HG03442 (cell line): ENCODE measurements at regions not wholly inside any gene's neighbourhood (a gene's known extent, or its start where the extent isn't known, plus 50 kb on each side); places are given as distances from the start of the nearest gene placed in this dataset.
A peak's percentile ranks its signal among the peaks of the same experiment; 100 is the strongest.

ENCODE experiments used
- ATAC-seq: cut with Tn5 transposase; IDR thresholded peaks from one replicate; pipeline ENCODE4 v1.9.1; 2021; ENCODE audit warnings: mild to moderate bottlenecking, moderate library complexity; ENCODE audit not compliant: unreplicated experiment

DNA sequence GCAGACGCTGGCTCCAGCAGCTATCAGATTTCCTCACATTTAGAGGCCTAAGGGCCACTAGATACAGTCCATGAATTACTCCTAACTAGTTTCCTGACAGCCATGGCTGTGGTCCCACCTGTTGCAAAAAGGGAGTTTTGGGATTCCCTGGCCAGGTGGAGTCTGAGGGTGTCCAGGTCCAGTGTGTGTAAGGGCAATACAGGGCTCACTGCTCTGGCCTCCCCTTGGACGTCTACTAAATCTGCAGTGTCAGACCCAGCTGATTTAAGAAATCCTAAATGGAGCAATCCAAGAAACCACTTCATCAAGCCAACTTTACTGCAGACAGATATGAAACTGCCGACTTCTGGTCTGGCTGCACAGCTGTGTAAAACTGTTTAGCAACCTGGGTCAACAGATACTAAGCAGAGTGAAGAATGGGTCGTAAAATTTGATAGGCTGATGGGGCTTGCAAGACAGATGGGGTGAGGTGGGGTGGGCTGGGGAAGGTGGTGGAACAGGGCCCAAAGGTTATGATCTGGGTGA lies 116.4 kb downstream of the GADD45G start:
- no peak for ATAC-seq

DNA sequence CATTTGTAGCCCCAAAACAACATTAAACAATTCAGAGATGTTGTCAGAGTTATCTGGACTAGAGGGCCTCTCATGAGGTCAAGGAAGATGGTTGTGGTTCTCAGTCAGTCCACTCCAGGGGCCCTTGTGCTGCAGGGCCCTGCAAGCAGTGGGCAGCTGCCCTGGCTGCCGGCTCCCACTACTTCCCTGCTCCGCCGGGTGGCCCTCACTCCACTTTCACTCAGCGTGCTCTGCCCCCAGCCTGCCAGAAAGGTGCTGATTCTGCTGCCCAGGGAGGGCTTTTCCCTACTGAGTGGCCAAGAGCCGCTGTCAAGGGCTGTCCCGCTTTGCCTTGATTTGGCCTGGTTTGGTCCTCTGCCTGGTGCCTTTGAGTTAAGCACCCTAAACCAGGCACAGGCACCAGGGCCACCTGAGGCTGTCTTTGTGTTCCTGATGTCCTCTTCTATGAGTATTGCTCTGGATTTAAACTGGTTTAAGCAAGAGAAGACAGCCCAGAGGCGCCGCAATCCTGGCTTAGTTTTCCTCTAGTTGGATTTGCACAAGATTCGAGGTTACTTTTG lies 117.2 kb downstream of the GADD45G start:
- no peak for ATAC-seq

DNA sequence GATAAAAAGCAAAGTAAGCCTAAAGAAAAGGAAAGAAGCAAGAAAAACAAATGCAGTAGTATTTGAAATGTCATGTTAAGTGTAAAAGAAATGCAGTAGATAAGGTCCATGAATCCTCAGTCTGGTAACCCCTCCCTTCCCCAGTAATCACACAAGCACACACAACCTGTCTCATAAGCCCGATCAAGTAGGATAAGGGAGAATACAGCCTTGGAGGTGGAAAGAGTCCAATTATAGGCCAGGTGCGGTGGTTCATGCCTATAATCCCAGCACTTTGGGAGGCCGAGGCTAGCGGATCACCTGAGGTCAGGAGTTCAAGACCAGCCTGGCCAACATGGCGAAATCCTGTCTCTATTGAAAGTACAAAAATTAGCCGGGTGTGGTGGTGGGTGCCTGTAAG lies 117.9 kb downstream of the GADD45G start:
- ATAC-seq = no peak

DNA sequence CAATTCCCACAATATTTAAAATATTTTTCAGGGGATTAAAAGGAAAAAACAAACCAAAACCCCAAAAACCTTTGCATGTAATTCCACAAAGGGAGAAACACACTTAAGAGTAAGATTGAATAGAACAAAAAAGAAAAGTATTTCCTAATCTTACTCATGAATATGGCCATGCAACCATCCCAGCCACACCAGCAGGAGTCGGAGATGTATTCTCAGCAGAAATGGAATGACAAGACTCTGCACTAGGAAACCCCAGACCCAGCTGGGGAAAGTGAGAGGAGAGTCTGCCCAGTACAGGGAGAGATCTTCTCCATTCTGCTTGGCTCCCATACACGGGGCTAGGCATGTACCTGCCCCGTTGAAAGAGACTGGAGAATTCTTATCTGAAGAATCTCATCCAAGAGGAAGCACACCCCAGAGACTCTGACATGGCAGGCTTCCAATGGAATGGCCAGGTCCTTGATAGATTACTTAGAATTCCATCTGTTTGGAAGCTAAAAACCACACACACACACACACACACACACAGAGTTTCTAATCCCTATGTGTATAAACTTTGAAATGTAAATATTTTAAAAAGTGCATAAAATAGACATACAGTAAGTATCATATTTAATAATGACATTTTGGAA lies 118.8 kb downstream of the GADD45G start:
- no peak for ATAC-seq

DNA sequence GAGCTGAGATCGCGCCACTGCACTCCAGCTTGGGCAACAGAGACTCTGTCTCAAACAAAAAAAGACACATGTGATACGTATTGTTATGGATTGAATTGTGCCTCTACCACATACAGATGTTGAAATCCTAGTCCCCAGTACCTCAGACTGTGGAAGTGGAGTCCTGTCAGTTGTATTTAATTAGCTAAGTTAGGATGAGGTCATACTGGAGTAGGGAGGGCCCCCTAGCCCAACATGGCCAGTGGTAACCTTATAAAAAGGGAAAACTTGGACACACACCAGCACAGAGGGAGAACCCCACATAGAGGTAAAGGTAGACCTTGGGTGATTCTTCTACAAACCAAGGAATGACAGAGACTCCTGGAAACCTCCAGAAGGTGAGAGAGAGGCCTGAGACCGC lies 119.8 kb downstream of the GADD45G start:
- no peak for ATAC-seq

DNA sequence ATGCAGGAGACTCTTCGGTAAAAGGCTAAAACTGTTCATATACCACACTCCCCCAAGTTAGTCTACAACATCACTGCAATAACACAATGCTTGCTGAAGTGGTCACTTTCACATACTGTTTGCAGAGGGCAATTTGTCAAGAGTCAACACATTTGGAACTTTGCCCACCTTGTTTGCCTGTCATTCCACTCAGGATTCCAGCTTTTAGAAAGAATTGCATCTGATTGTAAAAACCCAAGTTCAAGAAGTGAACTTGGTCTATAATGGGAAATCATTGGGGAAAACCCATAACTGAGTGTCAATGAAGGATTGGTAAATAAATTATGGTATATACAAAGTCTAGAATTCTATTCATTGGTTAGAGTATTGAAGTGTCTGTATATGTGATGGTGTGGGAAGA lies 120.5 kb downstream of the GADD45G start:
- ATAC-seq = no peak

DNA sequence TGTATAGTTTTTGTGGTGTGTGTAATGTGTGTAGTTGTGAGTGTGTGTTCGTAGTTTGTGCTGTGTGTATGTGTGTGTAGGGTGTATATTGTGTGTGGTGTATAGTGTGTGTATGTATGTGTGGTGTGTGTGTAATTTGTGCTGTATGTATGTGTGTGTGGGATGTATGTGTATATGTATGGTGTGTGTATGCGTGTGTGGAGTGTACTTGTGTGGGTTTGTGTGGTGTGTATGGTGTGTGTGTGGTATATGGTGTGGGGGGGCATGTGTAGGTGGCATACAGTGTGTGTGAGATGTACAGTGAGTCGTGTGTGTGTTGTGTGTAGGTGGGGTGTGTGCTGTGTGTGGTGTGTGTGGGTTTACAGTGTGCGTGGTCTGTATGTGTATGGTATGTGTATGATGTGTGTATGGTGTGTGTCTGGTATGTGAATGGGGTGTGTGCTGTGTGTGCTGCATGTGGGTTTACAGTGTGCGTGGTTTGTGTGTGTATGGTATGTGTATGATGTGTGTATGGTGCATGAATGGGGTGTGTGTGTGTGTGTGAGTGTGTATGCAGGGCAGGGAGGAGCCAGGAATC lies 125.2 kb downstream of the GADD45G start:
- ATAC-seq = no peak

DNA sequence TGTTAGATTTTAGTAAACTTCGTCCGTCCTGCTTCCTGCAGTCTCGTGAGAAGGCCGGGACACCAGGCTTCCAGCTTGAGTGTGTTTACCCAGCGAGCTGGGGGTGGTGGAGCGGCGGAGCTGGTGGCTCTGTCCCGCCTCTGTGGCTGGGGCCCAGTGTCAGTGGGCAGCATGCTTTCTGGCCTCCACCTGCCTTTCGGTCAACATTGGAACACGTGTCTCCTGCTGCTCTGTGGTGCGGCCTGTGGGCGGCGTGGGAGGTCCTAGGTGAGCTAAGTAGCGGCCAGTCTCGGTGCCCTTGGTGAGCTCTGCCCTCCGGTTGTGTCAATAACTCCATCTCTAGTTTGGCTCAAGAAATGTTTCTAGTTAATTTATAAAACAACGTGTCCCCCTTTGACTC lies 125.9 kb downstream of the GADD45G start:
- no peak for ATAC-seq

DNA sequence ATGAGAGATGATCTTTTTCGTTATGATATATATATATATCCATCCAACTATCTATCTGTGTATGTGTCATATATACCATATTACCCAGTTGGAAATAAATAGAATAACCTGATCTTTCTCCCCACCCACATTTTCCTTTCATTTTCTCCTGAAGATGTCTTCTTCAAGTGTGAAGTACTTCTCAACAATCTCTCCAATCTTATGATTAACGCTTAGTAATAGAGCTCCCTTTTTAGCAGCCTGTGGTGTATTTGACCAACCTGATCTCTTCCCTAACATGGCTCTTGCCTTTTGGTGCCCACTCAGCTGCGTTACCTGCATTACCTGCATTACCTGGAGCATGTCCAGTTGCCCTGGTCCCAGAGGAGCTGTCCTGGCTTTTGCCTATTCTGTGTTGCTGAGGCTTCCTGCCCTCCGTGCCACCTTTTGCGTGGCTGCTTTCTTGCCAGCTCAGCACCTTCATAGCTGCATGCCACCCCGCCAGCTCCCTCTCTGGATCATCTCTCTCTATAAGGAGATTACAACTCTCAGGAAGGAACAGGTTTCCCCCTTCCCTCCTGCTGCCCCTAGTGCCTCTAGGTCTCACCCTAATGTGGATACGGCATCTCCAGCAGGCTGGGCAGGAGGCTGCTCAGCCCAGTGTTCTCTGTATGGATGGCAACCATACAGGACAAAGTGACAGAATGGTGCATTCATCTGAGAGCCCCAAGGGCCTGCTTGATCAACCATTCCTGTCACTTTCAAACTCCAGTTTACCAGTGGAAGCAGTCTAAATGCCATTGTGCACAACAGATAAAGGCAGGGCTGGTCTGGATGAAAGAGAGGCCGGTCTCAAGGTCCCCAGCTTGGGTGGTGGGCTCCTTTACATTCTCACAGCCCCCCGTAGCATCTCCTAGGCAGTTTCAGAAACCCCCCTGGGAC lies 126.7 kb downstream of the GADD45G start:
- ATAC-seq = no peak

DNA sequence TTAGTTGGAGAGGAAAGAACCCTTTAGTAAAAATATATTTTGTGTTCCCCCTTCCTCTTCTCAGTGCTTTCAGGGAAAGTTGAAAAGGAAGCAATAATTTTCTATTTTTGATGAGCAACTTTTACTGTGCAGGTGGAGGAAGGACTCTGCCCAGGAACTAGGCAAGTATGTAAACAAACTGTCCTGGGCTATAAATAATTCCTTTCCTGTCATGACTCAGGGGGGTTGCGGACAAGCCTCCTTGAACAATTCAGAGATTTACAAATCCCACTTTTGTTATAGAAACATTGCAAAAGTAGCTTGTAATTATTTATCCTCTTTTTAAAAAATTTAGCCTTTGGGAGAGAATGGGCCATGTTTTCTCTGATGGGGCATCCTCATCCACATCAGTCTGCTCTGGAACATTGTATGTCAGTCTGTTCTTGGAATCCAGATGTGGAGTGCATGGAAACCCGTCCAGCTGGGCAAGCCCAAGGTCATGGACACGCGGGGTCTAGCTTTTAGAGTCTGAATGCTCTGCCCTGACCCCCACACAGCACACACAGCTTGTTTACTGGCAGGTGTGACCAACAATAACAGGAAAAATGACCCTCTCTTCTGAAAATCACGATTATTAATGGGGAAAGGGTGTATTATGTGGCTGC lies 127.6 kb downstream of the GADD45G start:
- ATAC-seq = no peak

DNA sequence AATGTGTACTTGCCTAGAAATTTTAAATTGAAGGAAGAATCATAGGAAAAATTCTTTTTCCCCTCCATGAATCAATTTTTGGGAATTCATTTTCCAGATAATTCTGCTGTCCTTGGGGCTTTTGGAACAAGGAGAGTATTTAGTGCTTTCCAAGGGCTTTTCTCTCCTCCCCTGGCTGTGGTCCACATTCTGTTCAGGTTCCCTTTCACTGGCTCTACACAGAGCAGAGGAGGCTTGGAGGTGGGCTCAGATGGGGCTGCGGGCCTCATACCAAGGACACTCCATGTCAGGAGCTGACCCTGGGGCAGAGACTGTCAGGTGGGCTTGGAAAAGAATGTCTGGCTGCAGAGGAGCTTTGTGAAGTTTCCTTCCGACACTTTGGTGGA lies 128.1 kb downstream of the GADD45G start:
- ATAC-seq = no peak

DNA sequence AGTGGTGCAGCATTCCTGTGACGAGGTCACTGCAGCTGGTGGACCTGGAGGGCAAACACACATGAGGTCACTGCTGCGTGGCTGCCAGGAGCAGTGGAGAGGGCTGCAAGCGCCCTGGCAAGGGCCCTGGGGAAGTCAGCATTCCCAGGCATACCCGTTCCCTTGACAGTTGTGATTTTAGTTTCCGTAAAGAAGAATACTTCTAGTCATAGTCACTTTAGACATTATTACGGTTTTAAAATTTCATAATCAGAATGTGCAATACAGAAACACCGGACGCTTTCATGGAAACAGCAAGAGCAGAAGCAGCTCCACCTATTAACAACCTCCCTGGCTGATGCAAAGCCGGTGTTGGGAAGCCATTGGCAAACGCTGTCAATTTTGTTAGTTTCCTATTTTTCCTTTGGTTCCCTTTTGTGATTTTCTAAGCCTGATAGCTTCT lies 129.8 kb downstream of the GADD45G start:
- no peak for ATAC-seq

DNA sequence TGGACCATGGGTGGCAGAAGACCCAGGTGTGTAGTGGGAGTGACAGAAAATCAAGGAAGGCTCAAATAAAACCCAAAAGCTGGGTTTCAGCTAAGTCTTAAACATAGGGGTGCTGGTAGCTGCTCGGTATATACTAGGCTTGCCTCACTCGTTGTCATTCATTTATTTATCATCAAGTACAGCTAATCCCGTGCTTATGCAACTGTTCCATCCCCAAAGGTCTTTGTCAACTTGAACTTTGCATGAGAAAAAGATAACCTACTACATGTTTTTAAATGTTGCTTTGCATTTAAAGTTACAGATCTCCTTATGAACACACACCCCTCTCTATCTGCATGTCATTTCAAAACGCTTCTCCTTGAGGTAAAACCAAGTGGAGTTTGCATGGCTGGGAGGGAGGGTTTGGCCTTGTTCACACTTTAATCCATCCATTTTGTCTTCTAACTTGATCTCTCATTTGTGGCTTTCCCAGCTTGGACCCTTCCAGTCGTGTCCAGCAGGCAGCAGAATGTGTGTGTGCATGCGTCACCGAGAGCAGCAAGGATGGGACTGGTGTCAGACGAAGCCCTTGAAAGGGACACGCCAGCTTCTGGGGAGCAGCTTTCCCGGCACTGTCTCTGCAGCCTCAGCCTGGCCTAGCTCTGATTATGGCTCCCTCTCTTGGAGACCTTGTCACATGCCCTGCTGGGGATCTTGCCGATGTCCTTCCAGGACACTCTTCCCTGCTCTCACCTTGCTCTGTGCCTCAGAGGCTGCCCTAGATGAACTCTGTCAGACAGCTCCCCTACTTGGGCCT lies 133.5 kb downstream of the GADD45G start:
- no peak for ATAC-seq

DNA sequence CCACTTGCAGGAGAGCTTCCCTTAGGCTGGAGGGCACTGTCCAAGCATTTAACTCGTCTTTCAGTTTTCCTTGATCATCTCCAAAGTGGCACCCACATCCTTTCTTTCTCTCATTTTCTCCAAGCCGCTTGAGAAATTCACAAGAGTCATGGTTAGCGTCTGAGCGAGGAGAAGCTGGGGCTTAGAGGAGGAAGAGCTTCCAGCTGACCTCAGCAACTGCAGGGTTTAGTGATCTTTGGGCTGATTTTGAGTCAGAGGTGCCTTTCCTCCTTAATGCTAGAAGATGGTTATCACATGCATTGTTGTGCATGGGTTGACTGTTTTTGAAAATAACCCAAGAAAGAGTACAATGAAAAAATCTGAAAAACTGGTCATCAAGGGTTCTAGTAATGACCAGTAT lies 134.7 kb downstream of the GADD45G start:
- no peak for ATAC-seq

DNA sequence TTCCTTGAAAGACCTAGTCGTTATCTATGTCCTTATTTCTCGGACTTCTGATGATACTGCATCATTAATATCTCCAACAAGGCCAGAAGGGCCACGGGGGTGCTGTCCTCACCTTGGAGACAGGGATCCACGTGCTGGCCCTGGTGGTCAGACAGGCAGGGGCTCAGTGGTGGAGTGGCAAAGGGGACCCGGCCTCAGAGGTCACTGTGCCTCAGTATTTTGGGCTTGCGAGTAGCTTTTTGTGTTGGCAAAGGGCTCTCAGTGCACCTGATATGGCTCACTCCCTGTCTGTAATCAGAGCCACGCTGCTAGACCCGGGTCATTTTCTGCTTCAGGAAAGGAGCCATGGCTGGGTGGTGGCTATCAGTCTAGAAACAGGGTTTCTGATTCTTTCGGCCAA lies 135.1 kb downstream of the GADD45G start:
- no peak for ATAC-seq

DNA sequence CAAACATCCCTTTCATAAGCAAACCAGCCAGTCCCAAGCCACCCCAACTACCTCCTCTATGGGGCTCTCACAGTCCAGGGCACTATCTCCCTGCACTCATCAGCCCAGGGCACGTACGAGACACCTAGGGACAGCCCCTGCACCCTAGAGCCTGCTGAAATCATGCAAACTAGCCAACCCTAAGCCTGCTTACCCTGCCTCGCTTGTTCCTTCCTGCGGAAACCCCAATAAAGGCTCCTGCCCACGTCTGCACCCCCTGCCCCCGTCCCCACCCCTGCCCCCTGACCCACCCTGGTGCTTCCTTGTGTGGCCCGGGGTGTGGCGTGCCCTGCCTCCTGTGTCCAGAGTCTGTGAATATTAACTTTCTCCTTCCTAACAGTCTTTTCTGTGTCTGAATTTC lies 135.9 kb downstream of the GADD45G start:
- ATAC-seq = peak; percentile 72

DNA sequence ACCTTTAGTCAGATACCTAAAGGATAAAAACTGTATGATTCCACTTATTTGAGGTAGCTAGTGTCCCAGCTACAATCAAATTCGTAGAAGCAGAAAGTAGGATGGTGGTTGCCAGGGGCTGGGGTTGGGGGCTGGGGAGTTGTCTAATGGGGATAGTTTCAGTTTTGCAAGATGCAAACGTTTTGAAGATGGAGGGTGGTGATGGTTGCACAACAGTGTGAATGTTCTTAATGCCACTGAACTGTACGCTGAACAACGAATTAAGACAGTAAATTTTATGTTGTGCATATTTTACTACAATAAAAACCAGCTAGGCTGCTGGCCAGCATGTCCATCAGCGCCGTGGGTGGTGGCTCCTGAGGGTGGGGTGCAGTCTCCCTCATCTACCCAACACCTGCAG lies 137.8 kb downstream of the GADD45G start:
- no peak for ATAC-seq

DNA sequence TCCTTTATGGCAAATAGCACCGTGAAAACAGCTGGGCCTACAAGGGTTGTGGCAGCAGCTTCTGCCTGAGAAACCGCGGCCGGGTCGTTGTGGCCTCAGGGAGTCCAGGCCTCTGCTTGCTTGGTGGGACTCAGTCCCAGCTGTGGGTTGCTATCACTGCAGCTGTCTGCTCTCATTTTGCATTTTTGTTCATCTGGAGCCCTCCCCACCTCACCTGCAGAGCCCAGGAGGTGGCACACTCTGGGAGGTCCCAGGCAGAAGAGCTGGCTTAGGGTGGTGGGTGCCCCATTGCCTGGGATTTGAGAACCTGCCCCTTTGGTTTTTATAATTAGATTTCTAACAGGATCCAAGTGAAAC lies 138.4 kb downstream of the GADD45G start:
- peak; percentile 31 for ATAC-seq

DNA sequence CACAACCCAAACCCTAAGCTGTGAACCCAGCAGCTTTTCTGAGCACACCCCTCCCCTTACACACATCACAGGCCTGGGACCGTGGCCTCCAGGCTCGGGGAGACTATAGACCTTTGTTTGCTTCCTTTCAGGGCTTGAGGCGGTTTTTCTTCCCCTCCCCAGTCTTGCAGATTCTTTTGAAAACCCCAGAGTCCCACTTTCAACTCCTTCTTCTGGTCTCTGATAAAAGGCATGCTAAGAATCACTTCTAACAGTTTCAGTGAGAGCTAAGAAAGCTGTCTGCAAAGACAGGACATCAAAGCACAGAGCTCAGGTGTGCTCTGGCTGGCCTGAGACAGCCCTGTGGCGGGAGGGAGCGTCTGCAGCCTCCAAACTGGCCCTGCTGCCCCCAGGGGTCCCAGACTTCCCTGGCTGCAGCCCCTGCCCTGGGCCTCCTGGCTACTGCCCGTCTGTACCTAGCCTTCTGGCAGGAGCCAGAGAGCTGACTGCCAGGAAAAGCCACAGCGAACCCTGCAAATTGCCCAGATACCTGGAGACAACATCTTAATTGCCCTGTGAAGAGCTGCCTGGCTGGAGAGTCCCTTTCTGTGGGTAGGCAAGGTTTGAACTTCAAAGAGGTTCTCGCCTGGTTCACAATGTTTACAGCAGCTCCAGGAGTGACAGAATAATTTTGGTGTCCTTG lies 138.9 kb downstream of the GADD45G start:
- peak; percentile 36 for ATAC-seq

DNA sequence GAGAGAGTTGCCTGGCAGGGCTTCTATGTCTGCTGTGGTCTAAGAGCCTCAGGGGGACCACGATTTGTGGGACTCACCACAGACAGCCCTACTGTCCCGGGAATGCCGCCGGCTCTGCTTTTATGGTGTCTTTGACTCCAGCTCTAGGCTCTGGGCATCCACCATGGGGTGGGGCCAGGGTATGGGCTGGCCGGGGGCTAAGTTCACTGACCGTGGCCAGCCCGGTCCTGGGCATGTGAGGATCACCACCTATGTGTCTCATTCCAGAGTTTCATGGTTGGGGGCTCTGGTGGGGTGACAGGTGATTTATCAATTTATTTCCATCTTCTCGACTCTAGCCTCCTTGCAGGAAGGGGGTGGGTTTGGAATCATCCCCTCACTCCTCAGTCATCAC lies 139.4 kb downstream of the GADD45G start:
- ATAC-seq = no peak
